Ureter (tissue), 1 donor: ENCODE measurements at regions not wholly inside any gene's neighbourhood (a gene's known extent, or its start where the extent isn't known, plus 50 kb on each side); places are given as distances from the start of the nearest gene placed in this dataset.

Experiments used
- DNase-seq: peaks from one replicate; pipeline ENCODE4 v3.0.0-alpha.2; 2020; ENCODE audit warnings: low spot score
- donor health status: DM: yes; HTN: yes; CAD: no.

DNA sequence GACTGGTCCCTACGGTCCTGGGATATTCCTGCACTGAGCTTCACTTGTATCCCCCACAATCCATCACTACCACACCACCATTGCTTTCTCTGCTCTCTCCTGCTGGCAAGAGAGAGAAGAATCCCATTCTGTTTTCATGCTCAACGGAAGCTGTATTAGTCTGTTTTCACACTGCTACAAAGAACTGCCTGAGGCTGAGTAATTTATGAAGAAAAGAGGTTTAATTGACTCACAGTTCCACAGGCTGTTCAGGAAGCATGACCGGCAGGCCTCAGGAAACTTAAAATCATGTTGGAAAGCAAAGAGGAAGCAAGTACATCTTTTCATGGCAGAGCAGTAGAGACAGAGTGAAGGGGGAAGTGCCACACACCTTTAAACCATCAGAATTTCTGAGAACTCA is 260.4 kb upstream of the LYZL1 start:
- DNase-seq, result no peak

DNA sequence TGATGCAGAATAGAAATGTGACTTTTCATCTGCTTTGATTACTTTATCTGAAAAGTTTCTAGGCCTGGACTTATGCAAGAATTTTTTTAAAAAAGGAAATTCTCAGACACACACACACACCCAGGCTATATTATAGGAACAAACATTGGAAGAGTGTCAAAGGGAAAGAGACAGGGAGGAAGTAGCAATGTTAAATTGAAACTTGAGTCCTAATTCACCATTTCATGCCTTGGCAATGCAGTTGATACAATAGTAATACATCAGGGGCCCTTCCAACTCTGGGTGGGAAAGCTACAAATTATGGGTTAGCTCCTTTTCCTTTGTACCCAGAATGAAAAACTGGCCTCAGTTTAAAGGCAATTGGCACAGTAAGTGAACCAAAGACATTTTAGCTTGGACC is 258.0 kb upstream of the LYZL1 start:
- no peak for DNase-seq

- DNase-seq, result no peak
These were observed 256.7 kb upstream of the LYZL1 start for GRCh38 chr10:29032169-29032568.

GRCh38 chr10:29033311-29033940 is 255.4 kb upstream of the LYZL1 start:
- DNase-seq, result no peak

- DNase-seq, result no peak
These were observed 254.3 kb upstream of the LYZL1 start for GRCh38 chr10:29034592-29034991.

DNA sequence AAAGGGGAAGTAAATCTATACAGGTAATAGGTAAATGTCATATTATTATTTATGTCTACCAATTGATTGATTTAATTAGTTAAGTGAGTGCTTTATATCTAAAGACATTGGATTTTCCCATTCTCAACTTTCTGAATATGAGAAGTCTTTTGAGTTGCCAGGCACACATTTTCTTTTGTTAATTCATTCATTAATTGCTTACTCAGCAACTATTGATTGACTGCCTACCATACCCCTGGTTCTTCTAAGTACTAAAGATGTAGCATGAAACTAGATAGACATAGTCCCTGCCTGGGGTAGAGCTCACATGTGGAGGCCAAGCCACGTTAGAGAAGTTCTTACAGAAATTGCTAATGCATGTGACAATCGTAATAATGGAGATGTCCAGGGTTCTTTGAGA is 253.1 kb upstream of the LYZL1 start:
- no peak for DNase-seq

GRCh38 chr10:29037348-29038113 is 251.3 kb upstream of the LYZL1 start:
- DNase-seq, result no peak

DNA sequence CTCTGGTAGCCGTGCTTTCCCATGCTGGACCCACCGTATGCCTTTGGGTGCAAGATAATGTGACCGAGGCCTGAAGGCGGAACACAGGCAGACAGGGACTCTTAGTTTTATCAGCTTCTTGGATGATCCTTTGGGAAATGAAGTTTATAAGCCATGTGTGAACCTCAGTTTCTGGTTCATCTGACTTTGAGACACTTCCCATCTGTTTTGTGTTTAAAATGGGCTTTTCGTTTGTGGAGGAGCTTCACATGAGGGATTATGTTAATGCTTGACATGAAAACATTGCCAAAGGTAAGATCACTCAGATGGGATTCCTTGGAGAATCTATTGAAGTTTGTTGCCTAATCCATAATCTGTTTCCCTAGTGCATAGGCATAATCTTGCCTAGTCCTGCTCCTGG is 249.8 kb upstream of the LYZL1 start:
- DNase-seq, result no peak

DNA sequence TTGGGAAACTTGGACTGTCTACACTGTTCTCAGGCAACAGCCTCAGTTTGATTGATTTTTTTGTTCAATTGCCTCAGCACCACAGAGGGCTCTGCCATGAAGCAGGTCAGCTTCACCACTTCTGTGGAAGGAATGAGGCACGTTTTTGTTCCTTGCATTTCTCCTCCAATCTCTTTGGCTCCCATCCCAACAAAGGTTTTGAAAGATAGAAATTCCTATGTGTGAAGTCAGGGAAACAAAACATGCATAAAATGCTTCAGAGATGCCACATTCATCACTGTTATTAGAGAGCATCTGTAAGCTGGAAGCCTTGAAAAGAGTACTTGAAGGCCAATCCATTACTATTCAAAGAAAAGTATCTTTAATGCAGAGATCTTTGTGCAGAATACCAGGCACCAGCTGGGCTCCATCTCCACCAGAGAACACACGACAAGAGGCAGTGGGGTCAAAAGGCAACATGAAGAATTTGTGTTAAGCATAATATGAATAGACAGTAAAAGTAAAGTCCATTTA is 249.1 kb upstream of the LYZL1 start:
- DNase-seq, result no peak

GRCh38 chr10:29041616-29042015 is 247.3 kb upstream of the LYZL1 start:
- DNase-seq, result no peak

- no peak for DNase-seq
These were observed 240.4 kb upstream of the LYZL1 start for GRCh38 chr10:29048506-29048905.

DNA sequence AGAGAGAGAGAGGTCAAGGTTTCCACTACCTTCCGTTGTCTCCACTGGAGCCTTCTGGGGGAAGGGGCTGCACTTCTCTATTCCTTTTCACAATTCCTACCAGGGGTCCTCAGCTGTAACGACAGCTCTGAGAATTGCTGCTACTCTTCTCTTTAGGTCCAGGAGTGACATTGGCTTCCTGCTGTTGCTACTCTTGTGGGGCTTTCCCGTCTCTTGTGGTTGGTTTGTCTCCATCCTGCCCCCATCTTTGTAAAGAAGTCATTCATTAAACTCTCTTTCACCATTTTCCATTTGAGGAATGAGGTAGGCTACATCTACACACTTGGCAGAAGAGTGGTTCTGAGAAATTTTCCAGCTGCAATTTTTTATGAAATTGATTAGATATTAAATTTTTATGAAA is 238.8 kb upstream of the LYZL1 start:
- no peak for DNase-seq

GRCh38 chr10:29055101-29055500 is 233.8 kb upstream of the LYZL1 start:
- no peak for DNase-seq

DNA sequence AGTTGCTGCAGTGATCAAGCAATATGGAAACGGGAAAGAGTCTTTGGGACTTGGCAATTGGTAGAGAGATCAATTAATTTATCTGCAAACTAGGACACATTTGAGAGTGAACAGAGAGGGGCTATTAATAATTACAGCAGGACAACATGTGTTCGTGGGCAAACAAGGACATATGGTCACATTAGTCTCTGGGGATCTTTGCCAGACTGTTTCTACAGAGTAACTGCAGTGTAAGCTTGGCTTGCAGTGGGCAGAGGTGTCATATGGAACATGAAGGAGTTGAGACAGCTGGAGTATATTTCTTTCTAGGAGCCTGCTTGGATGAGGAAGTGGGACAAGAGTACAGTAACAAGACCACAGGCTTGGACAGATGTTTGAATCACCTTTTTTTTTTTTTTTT is 232.1 kb upstream of the LYZL1 start:
- no peak for DNase-seq

DNA sequence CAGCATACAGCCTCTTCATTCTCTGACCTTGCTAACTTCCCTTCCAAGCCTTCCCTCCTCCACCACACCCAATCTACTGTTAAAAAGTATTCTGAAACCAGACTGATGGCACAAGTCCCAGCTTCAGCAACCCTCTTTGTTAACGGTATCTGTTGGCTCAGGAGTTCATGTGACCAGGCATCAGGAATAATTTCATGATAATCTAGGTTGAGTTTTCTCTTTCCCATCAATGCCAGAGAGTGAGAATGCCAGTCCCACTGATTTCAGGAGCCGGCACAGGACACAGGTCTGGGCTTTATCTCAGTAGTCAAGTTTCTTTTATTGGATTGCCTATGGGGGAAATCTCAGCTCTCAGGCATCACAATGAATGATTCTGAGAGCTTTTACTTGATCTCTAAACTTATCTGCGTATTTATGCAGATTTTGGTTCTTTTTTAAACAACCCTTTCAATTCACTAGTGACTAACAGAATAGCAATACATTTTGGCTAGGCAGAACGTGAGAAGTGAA is 231.0 kb upstream of the LYZL1 start:
- no peak for DNase-seq

DNA sequence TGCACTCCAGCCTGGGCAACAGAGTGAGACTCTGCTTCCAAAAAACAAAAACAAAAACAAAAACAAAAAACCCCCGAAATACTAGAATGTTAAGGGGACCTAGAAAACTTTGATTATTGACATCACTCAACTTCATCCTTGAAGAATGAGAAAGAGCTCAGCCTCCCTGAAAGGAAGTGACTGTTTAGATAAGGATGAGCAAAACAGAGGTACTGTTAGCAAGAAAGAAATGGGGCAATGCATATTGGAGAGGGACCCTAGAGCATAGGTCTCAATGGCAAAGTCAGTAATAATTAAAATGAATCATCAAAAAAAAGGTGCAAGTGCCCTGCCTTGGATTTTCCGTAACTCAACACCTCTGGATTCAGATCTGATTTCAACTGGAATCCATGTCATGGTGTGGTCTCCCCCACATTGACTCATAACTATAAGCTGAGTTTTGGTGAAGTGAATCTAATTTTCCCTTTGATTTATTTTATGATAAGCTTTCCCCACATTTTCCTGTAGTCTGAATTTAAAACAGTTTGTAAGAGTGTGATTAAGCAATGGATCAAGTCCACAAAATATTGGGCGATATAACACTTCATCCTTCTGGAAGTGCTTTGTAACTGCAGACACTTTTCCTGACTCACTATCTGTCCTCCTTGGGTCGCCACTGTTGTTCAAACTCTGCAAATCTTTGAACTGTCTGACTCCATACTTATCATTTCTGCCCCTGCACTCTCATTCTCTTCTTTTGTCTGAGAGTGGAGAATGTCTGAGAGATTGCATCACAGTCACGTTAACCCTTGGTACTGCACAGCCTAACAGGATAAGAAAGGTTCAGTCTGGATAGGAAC is 224.8 kb upstream of the LYZL1 start:
- DNase-seq, result no peak

DNA sequence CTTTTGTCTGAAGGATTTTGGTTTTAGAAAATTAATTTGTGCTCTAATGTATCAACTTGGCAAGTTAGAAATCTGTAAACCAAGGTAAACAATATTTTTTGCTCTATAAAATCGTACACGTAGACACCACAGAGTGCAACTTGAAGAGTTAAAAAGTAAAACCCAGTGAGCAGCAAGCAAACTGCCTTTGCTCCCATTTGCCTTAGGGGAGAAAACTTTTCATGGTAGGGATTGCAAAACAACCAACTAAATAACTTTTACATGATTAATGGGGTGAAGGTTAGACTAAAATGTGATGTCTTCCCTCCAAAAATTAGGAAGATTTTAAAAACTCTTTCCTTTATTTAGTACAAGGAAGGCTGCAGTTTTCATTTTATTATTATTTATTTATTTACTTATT is 224.2 kb upstream of the LYZL1 start:
- no peak for DNase-seq

- DNase-seq, result no peak
These were observed 221.7 kb upstream of the LYZL1 start for GRCh38 chr10:29067161-29067560.

DNA sequence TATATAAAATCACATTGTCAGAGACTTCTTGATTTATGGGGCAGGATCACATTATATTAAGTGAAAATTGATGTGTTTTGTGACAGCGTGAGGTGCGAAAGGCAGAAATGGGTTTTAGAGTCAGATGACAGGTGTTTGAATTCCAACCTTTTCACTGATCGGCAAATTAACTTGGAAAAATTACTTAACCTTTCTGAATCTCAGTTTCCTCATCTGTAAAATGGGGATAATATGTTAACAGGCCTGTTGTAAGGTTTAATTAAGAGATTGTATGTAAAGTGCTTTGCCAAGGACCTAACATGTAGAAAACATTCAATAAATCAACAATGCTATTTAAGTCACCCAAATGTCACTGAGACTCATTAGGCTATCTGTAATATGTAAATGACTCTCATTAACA is 221.2 kb upstream of the LYZL1 start:
- no peak for DNase-seq

GRCh38 chr10:29068302-29068701 is 220.6 kb upstream of the LYZL1 start:
- no peak for DNase-seq

GRCh38 chr10:29068966-29069365 is 219.9 kb upstream of the LYZL1 start:
- DNase-seq, result no peak

DNA sequence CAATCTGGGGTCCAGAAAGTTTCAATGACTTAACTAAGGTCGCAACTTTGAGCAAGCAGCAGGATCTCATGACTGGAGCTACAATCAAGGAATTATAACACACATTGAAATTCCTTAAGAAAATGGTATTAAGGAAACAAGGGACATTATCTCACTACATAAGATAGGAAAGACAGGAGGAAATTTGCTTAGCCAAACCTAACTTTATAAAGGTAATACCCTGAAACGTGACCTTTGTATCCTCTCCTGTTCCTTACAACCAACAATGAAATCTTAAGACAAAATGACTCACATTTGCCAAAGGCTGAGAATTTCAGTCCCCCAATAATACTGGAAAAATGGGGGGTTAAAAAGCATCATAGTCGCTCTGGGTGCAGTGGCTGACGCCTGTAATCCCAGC is 218.9 kb upstream of the LYZL1 start:
- DNase-seq, result no peak
